A673 (cell line): ENCODE measurements at regions not wholly inside any gene's neighbourhood (a gene's known extent, or its start where the extent isn't known, plus 50 kb on each side); places are given as distances from the start of the nearest gene placed in this dataset.

Experiments used
- CTCF ChIP-seq: fragments of 300-800, 200-600 bp; sonication (generic); conservative IDR thresholded peaks from 2 replicates; pipeline ENCODE4 v1.5.1; 2017; ENCODE audit warnings: low read depth, mild to moderate bottlenecking, antibody characterized with exemption, low read length, moderate library complexity, mixed read lengths
- EZH2 ChIP-seq: fragments of 200-600 bp; sonication (generic); IDR thresholded peaks from 2 replicates; pipeline ENCODE4 v1.6.1; 2017; ENCODE audit warnings: borderline replicate concordance, low read depth, mild to moderate bottlenecking, mixed read lengths, antibody characterized with exemption, low read length; ENCODE audit not compliant: poor library complexity, severe bottlenecking

- TF ChIP-seq CTCF (no peak), EZH2 (no peak)
Observed at GRCh38 chr10:44166441-44166840, 218.5 kb downstream of the CXCL12 start.
